Thyroid gland (tissue), 4 donors: ENCODE measurements at regions not wholly inside any gene's neighbourhood (a gene's known extent, or its start where the extent isn't known, plus 50 kb on each side); places are given as distances from the start of the nearest gene placed in this dataset.

ENCODE experiments used
- DNase-seq, 2 donors: peaks; one replicate each; pipeline ENCODE4 v3.0.0-alpha.2; 2019
- H3K27ac ChIP-seq, 3 donors: fragments of 200-600 bp; sonication (generic); 1 replicate in 2 of 3; 2 replicates in 1 of 3; pipeline ENCODE4 v1.5.1; 2016 to 2019; ENCODE audit warnings: mild to moderate bottlenecking in 1 of 3, moderate library complexity in 1 of 3
- H3K27me3 ChIP-seq: fragments of 200-600 bp; sonication (generic); one replicate; pipeline ENCODE4 v1.5.1; 2019
- H3K36me3 ChIP-seq, 2 donors: fragments of 200-600 bp; sonication (generic); one replicate each; pipeline ENCODE4 v1.5.1; 2016 to 2019
- H3K4me1 ChIP-seq, 2 donors: fragments of 200-600 bp; sonication (generic); one replicate each; pipeline ENCODE4 v1.5.1; 2017 to 2019
- H3K4me3 ChIP-seq, 3 donors: fragments of 200-600 bp; sonication (generic); replicated peaks in 1 of 3; 1 replicate in 2 of 3; 2 replicates in 1 of 3; pipeline ENCODE4 v1.5.1; 2016; ENCODE audit warnings: mild to moderate bottlenecking in 1 of 3
- H3K9me3 ChIP-seq: fragments of 200-600 bp; sonication (generic); one replicate; pipeline ENCODE4 v1.5.1; 2017
- CTCF ChIP-seq, 6 experiments: fragments of 200-600 bp in 3 of 6; fragments of 450-650 bp in 3 of 6; sonication (generic) in 3 of 6; IDR thresholded peaks; one replicate each; pipeline ENCODE4 v1.5.1; 2016 to 2019; ENCODE audit warnings: antibody characterized with exemption in 6 of 6, mild to moderate bottlenecking in 2 of 6, inconsistent platforms in 1 of 6, moderate library complexity in 1 of 6
- POLR2A ChIP-seq, 2 donors: fragments of 450-650 bp; IDR thresholded peaks; one replicate each; pipeline ENCODE4 v1.6.1; 2017; ENCODE audit warnings: antibody characterized with exemption in 2 of 2, mild to moderate bottlenecking in 2 of 2, moderate library complexity in 1 of 2
- WGBS, 2 donors: methylation state at CpG; one replicate each; pipeline ENCODE4 v1.1.5; 2017; 5-methylcytosine and 5-hydroxymethylcytosine counted together
- intact Hi-C: fragments of 100-400 bp; cut with DNase I; formaldehyde crosslinking; loops from one replicate; pipeline ENCODE4 v1.15.1; 2023

GRCh38 chr10:42955493-42955889 lies 121.4 kb upstream of the RET start:
- intact Hi-C loops = no loop called here
- Histone ChIP-seq H3K27ac (no peak overlapping the region), H3K9me3 (no peaks in the 10 kb centered on the region), H3K4me1 (peaks cover 3 to 13% of the 10 kb centered on the region in 2 donors), H3K4me3 (no peak overlapping the region), H3K36me3 (no peaks in the 10 kb centered on the region), H3K27me3 (no peaks in the 10 kb centered on the region)
- 97 to 100% methylated on average over 3 of the region's 3 CpGs for WGBS, 2 donors
- DNase-seq = no peak
- no peak for TF ChIP-seq POLR2A (IDR thresholded peaks at IDR 0.05)

- Histone ChIP-seq H3K36me3 (no peaks in the 10 kb centered on the region), H3K27me3 (no peaks in the 10 kb centered on the region), H3K4me3 (no peak overlapping the region), H3K27ac (no peak overlapping the region), H3K4me1 (peaks cover 3 to 13% of the 10 kb centered on the region in 2 donors), H3K9me3 (no peaks in the 10 kb centered on the region)
- TF ChIP-seq POLR2A (IDR thresholded peaks at IDR 0.05) (no peak), CTCF (IDR thresholded peaks at IDR 0.05) (no peak)
- WGBS, 2 donors = 64 to 73% methylated on average over 3 of the region's 3 CpGs
- intact Hi-C loops = no loop called here
- no peak for DNase-seq
Observed at GRCh38 chr10:42956045-42956444, 120.8 kb upstream of the RET start.

- TF ChIP-seq POLR2A (IDR thresholded peaks at IDR 0.05) (no peak), CTCF (IDR thresholded peaks at IDR 0.05) (no peak)
- H3K4me1 ChIP-seq = no peaks in the 10 kb centered on the region
- intact Hi-C loops = no loop called here
- no peaks in the 10 kb centered on the region for H3K36me3 ChIP-seq
- no peak overlapping the region for H3K27ac ChIP-seq
- 85 to 96% methylated on average over 2 of the region's 2 CpGs for WGBS, 2 donors
- DNase-seq = no peak
- H3K27me3 ChIP-seq = no peaks in the 10 kb centered on the region
- no peak overlapping the region for H3K4me3 ChIP-seq
- no peaks in the 10 kb centered on the region for H3K9me3 ChIP-seq
Observed at GRCh38 chr10:42958142-42958868, 118.6 kb upstream of the RET start.

GRCh38 chr10:42959833-42960232 lies 117.0 kb upstream of the RET start:
- TF ChIP-seq CTCF (IDR thresholded peaks at IDR 0.05) (no peak), POLR2A (IDR thresholded peaks at IDR 0.05) (no peak)
- H3K36me3 ChIP-seq = no peaks in the 10 kb centered on the region
- no peak for DNase-seq
- H3K4me3 ChIP-seq = no peak overlapping the region
- no peaks in the 10 kb centered on the region for H3K9me3 ChIP-seq
- intact Hi-C loops = no loop called here
- WGBS, 2 donors = 80 to 90% methylated on average over 3 of the region's 3 CpGs
- H3K27ac ChIP-seq = no peak overlapping the region
- no peaks in the 10 kb centered on the region for H3K4me1 ChIP-seq
- no peaks in the 10 kb centered on the region for H3K27me3 ChIP-seq

GRCh38 chr10:42960491-42960990 lies 116.3 kb upstream of the RET start:
- no peak for TF ChIP-seq POLR2A (IDR thresholded peaks at IDR 0.05)
- no peak for TF ChIP-seq CTCF (IDR thresholded peaks at IDR 0.05)
- no peak for DNase-seq
- intact Hi-C loops = no loop called here

More at GRCh38 chr10:42960491-42960990, 116.3 kb upstream of the RET start:
- Histone ChIP-seq H3K4me3 (no peak overlapping the region), H3K9me3 (no peaks in the 10 kb centered on the region), H3K36me3 (no peaks in the 10 kb centered on the region), H3K27ac (no peak overlapping the region), H3K27me3 (no peaks in the 10 kb centered on the region), H3K4me1 (no peaks in the 10 kb centered on the region)
- 66 to 91% methylated on average over 6 of the region's 7 CpGs for WGBS, 2 donors
